NOMO-1 treated with DMSO at 0.1 percent for 48 hours (cell line): ENCODE measurements at regions not wholly inside any gene's neighbourhood (a gene's known extent, or its start where the extent isn't known, plus 50 kb on each side); places are given as distances from the start of the nearest gene placed in this dataset.

Experiments
- DNase-seq: peaks from one replicate; lab custom pipeline; 2025; ENCODE audit not compliant: unreplicated experiment; lab: John Stamatoyannopoulos, UW

- no peak for DNase-seq
Measured at GRCh38 chr4:98210281-98210680, 50.9 kb upstream of the RAP1GDS1 start.

- DNase-seq, result no peak
Measured at GRCh38 chr4:98209111-98209510, 52.1 kb upstream of the RAP1GDS1 start.

- DNase-seq, result peak; percentile 51
Measured at GRCh38 chr4:98204236-98204553, 57.0 kb upstream of the RAP1GDS1 start.

- DNase-seq, result peak; percentile 84
Measured at GRCh38 chr4:98203332-98204235, 57.6 kb upstream of the RAP1GDS1 start.

- DNase-seq, result no peak
Measured at GRCh38 chr4:98202907-98203306, 58.3 kb upstream of the RAP1GDS1 start.

- no peak for DNase-seq
Measured at GRCh38 chr4:98199247-98199646, 56.0 kb upstream of the STPG2 start.

- no peak for DNase-seq
Measured at GRCh38 chr4:98195005-98195404, 51.7 kb upstream of the STPG2 start.

- no peak for DNase-seq
Measured at GRCh38 chr4:98193459-98194105, 50.3 kb upstream of the STPG2 start.
